HCT116 (cell line): ENCODE measurements at regions not wholly inside any gene's neighbourhood (a gene's known extent, or its start where the extent isn't known, plus 50 kb on each side); places are given as distances from the start of the nearest gene placed in this dataset.

ENCODE experiments used
- EZH2 ChIP-seq: fragments of 200-600 bp; sonication (generic); IDR thresholded peaks from 2 replicates; pipeline ENCODE4 v1.6.1; 2017; ENCODE audit warnings: antibody characterized with exemption, mixed run types
- RAD21 ChIP-seq: IDR thresholded peaks from 2 replicates; pipeline ENCODE4 v1.6.1; 2012; ENCODE audit warnings: low read depth, mild to moderate bottlenecking
- REST ChIP-seq: IDR thresholded peaks from 2 replicates; pipeline ENCODE4 v1.6.1; 2012; ENCODE audit warnings: low read depth
- SIN3A ChIP-seq: IDR thresholded peaks from 2 replicates; pipeline ENCODE4 v1.6.1; 2012; ENCODE audit warnings: low read depth
- YY1 ChIP-seq: IDR thresholded peaks from 2 replicates; pipeline ENCODE4 v1.6.1; 2011; ENCODE audit warnings: low read length, low read depth, moderate library complexity, mild to moderate bottlenecking; ENCODE audit not compliant: insufficient replicate concordance; ENCODE audit errors: extremely low read depth
- TF ChIP-seq, protein P1 (sequence below): IDR thresholded peaks from 2 replicates; pipeline ENCODE4 v1.6.1; 2012
- TF ChIP-seq, protein P2 (sequence below), 3 experiments: fragments of 200-600 bp in 1 of 3; sonication (generic) in 1 of 3; IDR thresholded peaks in 2 of 3; conservative IDR thresholded peaks in 1 of 3; 2 replicates each; pipeline ENCODE4 v1.5.1; 2012 to 2017; ENCODE audit warnings: low read depth in 2 of 3, low read length in 2 of 3, antibody characterized with exemption in 1 of 3, borderline replicate concordance in 1 of 3, control low read depth in 1 of 3, mild to moderate bottlenecking in 1 of 3, mixed read lengths in 1 of 3, mixed run types in 1 of 3, moderate library complexity in 1 of 3; ENCODE audit not compliant: insufficient read depth in 1 of 3

DNA sequence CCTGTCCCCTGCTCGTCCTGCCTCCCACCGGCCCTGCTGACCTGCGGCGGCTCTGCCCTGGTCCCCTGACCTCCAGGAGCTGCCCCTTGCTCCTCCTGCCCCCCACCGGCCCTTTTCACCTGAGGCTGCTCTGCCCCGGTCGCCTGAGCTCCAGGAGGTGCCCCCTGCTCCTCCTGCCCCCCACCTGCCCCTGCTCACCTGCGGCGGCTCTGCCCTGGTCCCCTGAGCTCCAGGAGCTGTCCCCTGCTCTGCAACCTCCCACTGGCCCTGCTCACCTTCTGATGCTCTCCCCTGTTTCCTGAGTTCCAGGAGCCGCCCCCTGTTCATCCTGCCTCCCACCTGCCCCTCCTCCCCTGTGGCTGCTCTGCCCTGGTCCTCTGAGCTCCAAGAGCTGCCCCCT lies 101.3 kb downstream of the TMEM121 start:
- TF ChIP-seq EZH2, result no peak
- TF ChIP-seq RAD21, result no peak
- TF ChIP-seq, protein P1, sequence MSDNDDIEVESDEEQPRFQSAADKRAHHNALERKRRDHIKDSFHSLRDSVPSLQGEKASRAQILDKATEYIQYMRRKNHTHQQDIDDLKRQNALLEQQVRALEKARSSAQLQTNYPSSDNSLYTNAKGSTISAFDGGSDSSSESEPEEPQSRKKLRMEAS, result no peak
- no peak for TF ChIP-seq REST
- TF ChIP-seq, protein P2, sequence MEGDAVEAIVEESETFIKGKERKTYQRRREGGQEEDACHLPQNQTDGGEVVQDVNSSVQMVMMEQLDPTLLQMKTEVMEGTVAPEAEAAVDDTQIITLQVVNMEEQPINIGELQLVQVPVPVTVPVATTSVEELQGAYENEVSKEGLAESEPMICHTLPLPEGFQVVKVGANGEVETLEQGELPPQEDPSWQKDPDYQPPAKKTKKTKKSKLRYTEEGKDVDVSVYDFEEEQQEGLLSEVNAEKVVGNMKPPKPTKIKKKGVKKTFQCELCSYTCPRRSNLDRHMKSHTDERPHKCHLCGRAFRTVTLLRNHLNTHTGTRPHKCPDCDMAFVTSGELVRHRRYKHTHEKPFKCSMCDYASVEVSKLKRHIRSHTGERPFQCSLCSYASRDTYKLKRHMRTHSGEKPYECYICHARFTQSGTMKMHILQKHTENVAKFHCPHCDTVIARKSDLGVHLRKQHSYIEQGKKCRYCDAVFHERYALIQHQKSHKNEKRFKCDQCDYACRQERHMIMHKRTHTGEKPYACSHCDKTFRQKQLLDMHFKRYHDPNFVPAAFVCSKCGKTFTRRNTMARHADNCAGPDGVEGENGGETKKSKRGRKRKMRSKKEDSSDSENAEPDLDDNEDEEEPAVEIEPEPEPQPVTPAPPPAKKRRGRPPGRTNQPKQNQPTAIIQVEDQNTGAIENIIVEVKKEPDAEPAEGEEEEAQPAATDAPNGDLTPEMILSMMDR (IDR thresholded peaks at IDR 0.05 in 2 of 3, conservative IDR thresholded peaks at IDR 0.05 in 1 of 3; ENCODE audit: borderline replicate concordance in 1 of 3, insufficient read depth in 1 of 3, low read depth in 2 of 3, low read length in 2 of 3), result no peak
- TF ChIP-seq YY1, result no peak
- no peak for TF ChIP-seq SIN3A
